ENCODE measurements at regions not wholly inside any gene's neighbourhood (a gene's known extent, or its start where the extent isn't known, plus 50 kb on each side); places are given as distances from the start of the nearest gene placed in this dataset.
A peak's percentile ranks its signal among the peaks of the same experiment; 100 is the strongest.

DNA sequence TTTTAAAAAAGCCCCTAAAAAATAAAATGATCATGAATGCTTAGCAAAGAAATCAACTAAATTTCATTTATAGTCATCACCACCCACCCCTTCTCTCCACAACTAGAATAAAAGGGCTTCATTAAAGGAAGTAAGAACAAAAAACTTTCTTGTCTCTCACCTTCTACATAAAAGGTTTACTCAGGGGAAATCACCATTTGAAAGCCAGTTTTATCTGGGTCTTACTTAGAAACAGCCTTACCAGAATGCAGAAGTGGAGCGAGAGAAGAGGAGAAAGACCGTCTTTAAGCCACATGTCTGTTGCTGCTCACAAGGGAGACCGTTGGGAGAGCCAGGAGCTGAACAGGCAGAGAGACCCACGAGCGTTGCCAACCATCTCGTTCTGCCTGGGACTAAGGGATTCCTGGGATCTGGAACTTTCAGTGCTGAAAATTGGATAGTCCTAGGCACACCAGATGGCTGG lies 350.1 kb upstream of the PROK2 start:
- no peak for DNase-seq (ENCODE audit: low spot score)

DNA sequence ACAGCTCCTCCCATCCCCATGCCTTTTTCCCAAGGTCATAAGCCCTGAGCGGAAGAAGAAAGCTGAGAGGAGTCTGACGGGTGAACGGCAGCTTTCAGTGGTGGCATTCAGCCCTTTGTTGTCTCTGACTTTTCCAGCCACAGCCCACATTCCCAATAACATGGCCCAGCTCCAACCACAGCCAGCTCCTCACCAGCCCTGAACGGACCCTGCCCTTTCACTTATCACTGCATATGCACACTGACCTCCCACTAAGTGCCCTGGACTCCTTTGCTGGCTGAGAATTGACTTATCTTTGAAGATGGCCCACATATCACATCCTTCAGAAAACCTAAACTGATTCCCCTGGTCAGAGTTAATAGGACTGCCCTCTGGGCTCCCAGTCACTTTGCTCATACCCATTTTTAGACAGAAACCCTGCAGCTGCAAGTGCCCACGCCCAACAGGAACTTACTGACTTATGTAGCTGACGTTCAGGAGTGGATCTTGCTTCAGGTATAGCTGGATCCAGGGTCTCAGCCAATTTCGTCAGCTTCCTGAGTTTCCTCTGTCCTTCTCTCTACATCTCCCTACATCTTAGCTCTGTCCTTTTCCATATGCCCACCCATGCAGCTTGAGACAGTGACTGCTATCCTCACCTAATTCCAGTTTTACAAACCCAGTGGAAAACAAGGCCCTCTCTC lies 348.5 kb upstream of the PROK2 start:
- DNase-seq (ENCODE audit: low spot score) = peak; percentile 72

DNA sequence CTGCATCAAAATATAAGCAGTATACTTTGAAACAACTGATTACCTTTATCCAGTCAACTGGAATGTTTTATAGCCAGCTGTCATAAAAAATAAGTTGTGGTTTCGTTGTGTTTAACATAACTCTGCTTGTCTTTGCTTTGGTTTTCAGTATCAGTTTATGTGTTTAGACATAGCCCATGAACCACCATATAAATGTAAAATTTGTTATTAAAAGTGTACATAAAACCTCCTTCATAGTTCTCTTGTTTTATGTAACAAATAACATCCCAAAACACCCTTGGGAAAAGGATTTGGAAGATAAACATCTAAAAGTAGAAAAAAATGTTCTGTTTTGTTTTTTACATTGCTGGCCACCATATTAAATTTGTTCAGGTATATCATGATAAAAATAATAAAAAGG lies 347.0 kb upstream of the PROK2 start:
- no peak for DNase-seq (ENCODE audit: low spot score)

- no peak for DNase-seq (ENCODE audit: low spot score)
Observed at GRCh38 chr3:72130565-72130964, 345.6 kb upstream of the PROK2 start.

GRCh38 chr3:72129501-72130094 lies 344.6 kb upstream of the PROK2 start:
- DNase-seq (ENCODE audit: low spot score) = no peak

DNA sequence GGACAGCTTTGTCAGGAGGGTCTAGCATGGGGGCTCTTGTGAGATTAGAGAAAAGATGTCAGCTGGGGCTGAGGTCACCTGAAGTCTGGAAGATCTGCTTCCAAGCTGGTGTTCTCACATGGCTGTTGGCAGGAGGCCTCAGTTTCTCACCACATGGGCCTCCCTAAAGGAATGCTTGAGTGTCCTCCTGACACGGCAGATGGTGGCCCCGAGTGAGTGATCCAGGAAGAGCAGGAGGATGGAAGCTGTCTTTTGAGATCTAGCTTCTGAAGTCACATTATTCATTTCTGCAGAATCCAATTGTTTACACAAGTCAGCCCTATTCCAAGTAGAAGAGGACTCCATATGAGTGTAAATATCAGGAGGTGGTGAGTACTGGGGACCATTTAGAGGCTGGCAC lies 344.0 kb upstream of the PROK2 start:
- DNase-seq (ENCODE audit: low spot score) = no peak

DNA sequence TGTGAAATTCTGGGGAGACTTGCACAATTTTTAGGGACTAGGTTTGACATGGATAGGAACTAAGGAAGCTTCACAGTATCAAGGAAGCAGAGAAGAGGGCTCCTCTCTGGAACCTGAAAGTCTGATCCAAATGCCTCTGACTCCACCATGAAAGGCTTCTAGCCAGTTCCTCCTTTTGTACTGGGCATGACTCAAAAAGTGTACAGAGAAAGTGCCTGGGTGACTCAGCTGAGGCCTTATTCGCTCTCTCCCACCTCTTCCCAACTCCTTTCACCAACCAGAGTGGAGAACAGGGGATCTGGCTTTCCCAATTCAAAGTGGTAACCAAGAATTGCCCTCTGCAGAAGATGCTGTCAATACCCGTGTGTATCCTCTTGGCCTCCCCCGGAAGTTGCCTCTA lies 342.9 kb upstream of the PROK2 start:
- DNase-seq (ENCODE audit: low spot score) = no peak

- no peak for DNase-seq (ENCODE audit: low spot score)
Observed at GRCh38 chr3:72127224-72127612, 342.3 kb upstream of the PROK2 start.

DNA sequence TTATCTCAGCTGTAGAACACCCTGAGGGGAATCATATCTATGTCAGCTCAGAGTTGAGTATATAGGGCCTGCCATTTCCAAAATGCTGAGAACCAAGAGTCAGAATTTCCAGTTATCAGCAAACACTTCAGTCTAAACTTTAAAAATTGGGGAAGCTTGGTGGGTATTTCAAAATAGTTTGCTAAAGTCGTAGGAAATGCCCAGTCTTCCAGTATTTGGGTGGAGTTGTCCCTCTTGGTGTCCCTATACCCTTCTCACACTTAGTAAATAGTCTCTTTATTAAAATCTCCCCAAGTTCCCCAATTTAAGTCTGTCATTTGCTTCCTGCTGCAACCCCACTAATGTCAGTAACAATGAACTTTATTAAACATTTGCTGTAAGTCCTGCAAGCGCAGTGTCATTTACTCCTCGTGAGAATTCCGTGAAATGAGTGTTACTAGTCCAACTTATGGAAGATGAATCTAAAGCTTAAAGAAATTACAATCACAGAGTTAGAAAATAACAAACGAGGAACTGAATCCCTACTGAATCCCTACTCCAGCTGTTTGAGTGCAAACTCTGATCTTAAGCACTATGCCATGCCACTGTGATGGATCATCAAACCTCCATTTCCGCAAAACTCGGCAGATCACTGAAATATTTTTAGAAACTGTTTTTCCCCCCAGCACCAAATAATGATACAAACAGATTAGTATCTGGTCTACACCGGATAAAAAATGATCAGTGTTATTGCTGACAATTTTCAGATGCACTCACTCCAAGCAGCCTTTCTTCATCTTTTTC lies 341.7 kb upstream of the PROK2 start:
- DNase-seq (ENCODE audit: low spot score) = no peak

DNA sequence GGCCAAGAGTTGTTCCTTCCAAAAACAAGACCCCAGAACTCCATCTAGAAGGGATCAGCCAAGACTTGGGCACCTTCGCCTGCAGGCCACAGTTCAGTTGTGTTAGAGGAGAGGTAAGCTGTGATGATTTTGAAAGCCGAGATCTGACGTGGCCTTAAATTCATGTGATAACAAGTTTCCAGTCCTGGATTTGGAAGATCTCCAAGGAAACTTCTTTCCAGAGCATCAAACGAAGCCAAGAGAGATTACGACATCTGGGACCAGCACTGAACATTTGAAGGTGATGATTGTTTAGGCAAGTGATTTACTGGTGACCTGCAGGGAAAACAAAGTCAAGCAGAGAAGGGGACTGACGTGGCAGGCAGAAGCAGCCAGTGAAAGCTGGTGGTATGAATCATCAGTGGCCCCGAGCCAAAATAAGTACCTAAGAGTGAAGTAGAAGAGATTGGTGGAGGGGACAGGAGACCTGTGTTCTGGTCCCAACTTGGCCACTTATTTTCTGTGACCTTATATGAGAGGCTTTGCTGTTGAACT lies 339.0 kb upstream of the PROK2 start:
- peak; percentile 58 for DNase-seq (ENCODE audit: low spot score)

DNA sequence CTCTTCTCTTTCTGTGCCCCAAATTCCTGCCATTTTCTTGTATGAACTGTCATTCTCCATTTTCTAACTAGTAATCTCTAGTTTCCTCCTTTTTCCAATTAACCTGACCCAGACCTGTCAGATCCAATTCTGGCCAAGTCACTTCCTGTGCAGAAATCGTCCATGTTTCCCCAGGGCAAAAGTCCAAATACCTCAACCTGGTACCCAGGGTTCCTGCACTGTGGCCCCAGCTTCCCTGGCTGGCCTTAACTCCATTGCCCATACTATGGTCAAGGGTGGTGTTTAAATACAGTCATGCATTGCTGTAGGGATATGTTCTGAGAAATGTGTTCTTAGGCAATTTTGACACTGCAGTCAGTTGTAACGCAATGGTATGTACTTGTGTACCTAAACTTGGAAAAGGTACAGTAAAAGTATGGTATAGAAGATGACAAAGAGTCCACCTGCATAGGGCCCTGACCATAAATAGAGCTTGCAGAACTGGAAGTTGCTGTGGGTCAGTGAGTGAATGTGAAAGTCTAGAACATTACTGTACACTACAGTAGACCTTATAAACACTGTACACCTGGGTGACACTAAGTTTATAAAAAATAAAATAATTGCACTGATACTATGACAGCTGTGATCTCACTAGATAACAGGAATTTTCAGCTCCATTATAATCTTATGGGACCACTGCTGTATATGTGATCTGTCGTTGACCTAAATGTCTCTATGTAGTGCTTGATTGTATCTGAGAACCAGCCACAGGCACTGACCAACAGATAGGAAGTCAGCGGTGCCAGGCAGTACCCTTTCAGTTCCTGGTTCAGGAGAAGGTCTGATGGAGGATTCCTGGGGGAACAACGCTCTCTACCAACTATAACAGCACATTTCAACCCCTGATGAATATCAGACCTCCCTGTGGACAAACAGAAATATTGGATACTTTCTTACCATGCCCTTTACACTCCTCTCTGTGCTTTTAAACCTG lies 336.1 kb upstream of the PROK2 start:
- DNase-seq (ENCODE audit: low spot score) = no peak

- no peak for DNase-seq (ENCODE audit: low spot score)
Observed at GRCh38 chr3:72120039-72120438, 335.1 kb upstream of the PROK2 start.

GRCh38 chr3:72118628-72119027 lies 333.7 kb upstream of the PROK2 start:
- no peak for DNase-seq (ENCODE audit: low spot score)

DNA sequence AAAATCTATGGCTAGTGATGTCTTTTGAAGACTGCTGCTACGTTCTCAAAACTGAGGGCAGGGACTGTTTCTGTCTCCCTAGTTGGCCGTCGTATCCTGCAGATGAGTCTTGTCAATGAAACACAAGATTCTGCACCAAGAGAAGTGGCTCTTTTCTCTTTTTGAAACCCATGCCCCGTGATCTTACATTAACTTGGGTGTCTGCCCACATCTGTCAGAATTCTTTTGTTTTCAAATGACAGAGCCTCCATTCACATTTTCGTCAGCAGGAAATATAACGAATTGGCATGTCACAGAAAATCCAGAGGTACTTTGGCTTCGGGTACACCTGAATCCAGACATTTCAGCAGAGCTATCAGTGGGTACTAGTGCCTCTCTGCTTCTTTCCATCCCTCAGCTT lies 331.3 kb upstream of the PROK2 start:
- no peak for DNase-seq (ENCODE audit: low spot score)

GRCh38 chr3:72115307-72115706 lies 330.4 kb upstream of the PROK2 start:
- no peak for DNase-seq (ENCODE audit: low spot score)

GRCh38 chr3:72114773-72115172 lies 329.8 kb upstream of the PROK2 start:
- DNase-seq (ENCODE audit: low spot score) = no peak

DNA sequence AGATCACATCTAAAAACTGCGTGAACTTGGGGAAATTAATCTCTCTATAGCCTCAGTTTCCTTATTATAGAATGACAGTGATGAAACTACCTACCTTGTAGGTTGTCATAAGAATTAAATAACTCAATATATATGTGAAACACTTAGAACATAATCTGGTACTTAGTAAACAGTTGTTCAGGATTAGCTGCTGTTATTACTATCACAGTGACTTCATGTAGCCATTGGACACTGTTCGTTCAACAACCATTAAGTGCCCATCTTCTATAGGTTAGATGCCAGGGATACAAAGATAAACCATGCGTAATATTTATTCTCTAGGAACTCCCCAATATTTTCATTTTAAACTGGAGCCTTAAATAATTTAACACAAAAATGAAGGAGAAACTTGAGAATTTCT lies 329.0 kb upstream of the PROK2 start:
- no peak for DNase-seq (ENCODE audit: low spot score)

GRCh38 chr3:72113564-72113963 lies 328.6 kb upstream of the PROK2 start:
- no peak for DNase-seq (ENCODE audit: low spot score)

- no peak for DNase-seq (ENCODE audit: low spot score)
Observed at GRCh38 chr3:72112435-72112834, 327.5 kb upstream of the PROK2 start.

DNA sequence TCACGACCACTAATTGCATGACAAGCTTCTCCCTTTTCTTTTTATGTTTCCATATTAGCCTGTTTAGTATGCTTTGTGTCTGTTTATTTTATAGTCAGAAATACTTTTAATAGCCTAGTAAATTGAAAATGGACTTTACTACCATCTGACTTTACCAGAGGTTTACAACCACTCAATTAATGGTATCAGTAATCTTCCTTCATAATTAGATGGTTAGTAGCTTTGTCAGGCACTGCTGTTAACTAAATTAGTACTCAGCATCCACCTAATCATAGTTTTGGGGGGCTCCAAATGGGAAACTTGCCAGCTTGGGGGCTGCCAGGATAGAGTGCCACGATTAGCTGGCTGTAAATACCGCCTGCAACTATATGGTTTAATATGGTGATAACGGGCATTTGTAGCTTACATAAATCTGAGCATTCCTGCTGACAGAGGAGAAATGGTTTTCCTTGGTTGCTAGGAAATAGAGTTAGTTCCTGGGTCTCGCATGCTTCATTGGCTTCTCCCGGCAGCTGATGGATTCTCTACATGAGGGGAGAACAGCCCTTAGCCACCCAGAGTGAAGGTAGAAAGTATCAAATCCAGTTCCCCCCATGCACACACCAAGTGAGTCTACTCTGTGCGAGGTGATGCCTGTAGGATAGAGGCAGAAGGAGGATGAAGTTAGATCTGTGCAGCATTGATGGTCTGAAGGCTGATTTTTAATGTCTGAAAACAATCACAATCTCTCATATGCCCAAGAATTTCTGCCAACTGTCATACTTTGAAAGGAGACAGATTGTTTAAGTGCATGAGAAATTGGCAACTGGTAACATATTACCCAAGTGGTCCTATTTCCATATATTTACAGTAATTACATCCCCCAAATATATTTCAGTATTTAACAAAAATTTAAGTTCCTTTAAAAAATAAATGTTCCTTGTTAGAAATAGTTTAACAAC lies 326.6 kb upstream of the PROK2 start:
- no peak for DNase-seq (ENCODE audit: low spot score)
